ENCODE measurements at regions not wholly inside any gene's neighbourhood (a gene's known extent, or its start where the extent isn't known, plus 50 kb on each side); places are given as distances from the start of the nearest gene placed in this dataset.

DNA sequence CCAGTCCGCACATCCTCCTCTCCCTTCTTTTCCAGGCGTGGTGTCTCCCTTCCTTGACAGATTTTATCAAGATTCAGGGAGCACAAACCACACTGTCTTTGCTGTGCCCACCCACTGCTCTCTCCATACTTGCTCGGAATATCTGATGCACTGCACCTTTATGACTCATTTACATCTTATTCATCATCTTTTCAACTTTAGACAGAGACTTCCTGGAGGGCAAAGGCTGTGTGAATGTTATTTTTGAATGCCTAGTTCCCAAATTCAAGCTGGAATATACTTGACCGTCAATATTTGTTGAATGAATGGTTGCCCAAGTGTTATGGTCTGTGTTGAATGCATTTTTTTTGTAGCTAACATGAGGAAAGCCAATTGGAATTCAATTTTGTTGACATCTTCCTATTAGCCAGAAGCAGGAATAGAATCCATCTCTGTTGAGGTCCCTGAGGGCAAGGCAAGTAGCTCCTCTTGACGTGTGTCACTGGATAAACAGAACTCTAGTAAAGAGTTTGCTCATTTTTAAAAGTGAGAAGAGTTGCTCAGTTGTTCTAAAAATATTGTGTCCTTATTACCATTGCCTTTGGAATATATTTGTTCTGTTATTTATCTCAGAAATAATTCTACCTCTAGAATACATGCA lies 95.0 kb downstream of the KLF6 start:
- DNase-seq: no peak

DNA sequence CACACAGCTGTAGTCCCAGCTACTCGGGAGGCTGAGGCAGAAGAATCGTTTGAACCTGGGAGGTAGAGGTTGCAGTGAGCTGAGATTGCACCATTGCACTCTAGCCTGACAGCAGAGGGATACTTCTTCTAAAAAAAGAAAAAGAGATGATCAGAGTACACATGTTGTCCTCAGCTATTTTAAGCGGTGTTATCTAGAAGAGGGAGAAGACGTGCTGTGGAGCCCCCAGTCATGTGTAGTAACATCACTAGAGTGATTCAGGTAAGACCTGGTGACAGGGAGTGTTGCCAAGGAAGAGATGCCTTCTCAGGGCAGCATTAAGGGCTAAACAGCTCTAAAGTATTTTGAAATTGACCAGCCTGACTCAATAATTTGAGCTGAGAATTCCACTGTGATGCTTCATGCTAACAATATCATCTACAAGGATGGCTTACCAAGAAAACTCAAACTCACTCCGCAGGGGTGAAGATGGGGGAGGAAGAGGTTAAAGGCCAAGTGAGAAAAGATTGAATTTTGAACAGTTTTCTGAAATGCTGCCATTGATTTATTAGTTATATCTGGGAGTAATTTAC lies 97.4 kb downstream of the KLF6 start:
- DNase-seq: no peak

DNA sequence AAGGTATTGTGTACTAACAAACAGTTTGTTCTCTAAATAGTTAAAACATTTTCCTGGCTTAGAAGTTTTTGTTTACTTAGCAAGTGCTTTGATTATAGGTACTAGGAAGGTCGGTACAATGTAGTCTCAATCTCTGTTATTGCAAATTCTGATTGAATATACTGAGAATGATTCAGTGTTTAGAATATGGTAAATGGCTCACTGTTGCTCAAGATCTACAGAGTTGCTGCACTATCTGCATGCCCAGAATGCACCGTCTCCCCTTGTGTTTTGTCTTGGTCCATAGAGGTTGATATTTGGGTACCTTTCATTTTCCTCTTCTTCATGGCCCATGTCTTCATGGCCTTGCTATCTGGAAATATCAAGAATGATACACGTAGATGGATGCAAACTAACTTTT lies 99.6 kb downstream of the KLF6 start:
- DNase-seq: no peak

DNA sequence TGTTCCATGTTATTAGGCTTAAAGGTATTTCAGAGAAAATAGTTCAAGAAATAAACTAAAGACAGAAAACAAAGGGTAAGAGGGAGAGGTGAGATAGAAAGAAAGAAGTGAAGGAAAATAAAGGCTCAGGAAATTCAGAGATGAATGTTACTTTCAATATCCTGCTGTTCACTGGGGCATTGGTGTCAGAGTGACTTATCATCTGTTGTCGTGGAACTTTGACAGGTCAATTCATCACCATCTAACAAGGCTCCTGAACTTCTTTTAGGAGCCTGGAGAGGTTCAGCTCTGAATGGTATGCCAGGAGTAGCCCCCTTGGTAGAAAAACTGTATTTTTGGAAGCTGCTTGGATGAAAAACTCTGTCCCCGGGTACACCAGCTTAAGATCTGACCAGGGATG lies 100.1 kb downstream of the KLF6 start:
- DNase-seq: no peak

DNA sequence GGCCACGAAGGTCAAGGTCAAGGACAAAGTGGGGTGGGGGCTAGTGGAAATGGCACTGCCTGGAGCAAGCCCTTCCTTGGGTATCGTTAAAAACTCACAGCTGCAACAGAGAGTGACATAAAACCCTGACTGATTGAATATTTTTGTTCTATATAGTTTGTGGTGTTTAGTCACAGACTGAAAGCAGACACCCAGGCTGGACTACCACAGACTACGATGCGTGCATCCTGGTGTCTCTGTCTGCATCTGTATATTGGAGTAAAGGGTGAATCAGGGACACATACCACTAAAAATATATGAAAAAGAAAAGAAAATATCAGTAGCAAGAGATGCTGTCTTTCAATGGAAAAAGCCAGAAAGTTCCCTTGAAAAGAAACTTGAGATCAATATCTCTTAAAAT lies 101.4 kb downstream of the KLF6 start:
- no peak for DNase-seq

DNA sequence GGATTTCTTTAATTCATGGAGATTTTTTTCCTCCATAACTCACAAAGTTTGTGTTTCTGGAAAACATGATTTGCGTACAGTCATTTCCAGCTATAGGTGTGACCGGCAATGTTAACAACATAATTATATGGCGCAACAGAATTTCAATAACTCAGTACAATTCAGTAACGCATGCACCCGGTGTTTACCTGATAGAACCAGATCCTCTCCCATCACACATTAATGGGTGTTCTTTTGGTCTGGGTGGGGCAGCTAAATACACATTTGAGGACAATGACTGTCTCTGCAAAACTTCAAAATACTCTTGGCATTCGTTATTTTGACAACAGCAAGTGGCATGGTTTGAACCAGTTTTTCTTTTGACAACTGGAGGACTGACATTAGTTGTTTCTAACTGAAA lies 102.3 kb downstream of the KLF6 start:
- DNase-seq: no peak

DNA sequence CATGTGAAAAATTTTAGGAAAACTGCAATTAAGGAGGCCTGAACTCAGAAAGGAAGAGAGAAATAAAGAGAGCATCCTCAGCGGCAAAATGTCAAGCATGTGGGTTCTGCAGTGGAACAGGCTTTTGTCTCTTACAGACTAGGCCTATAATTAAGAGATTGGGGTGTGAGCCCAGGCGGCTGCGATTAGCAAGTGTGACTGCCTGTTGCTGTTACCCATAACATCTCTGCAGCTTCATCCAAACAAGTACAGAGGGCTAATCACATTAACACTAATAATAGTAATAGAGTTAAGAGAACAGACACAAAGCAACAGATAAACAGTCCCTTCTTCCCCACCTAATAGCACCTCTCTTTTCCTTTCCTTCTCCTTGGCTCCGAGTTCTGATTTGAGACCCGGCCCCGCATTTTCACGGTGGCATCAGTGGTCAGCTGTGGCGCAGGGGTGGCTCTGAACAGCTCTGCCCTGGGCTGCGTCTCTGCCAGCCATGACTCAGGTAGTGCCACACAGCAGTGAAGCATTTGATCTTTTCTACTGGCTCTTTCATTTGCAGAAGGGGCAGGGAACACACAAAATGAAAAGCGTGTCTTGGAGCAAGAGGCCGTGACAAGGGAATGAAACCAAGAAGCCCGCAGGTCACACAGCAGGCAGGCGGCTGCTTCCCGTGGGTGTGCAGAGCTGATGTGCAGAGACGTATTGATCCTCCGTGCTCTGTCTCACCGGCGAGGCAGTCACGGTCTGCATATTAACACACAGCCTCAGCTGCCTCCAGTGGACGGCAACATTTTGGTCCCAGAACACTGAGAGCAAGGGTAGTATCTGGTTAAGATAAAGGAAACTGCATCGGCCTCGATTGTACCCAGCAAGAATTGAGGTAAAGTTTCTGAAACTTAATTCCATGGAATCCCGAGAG lies 103.1 kb downstream of the KLF6 start:
- DNase-seq: no peak

DNA sequence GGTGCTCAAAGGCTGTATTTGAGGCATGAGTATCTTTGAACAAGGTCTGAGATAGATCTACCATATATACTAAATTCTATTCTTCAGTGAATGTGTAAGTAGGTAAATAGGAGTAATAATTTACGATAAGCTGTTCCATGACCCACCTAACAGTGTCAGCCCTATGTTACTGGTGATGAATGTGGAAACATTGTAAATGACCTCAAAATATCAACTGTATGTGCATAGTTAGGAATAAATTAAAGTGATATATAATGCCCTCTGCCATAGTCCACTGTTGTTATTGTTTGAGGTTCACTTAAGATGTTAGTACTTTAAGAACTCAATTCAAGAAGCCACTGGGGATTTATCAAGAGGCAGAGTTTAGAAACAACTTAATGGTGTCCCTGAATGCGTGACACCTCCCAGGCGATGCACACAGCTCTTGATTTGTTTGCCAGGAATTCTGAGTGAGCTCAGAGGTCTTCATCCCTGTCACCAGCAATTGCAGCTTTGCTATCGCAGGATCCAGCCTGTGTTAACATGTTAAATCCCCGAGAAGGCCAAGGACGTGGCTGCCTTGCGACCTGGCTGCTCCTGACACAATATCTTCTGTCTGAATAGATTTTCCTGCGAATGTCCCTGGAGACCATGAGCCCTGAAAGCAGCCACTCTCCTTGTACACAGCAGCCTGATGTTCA lies 104.9 kb downstream of the KLF6 start:
- DNase-seq: no peak

DNA sequence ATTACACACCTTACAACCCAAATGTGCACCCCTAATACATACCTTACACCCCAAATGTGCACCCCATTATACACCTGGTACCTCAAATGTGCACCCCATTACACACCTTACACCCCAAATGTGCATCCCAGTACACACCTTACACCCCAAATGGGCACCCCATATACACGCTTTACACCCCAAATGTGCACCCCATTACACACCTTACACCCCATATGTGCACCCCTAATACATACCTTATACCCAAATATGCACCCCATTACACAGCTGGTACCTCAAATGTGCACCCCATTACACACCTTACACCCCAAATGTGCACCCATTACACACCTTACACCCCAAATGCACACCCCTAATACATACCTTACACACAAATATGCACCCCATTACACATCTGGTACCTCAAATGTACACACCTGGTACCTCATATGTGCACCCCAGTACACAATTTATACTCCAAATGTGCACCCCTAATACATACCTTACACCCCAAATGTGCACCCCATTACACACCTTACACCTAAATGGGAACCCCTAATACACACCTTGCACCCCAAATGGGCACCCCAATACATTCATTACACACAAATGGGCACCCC lies 106.3 kb downstream of the KLF6 start:
- no peak for DNase-seq

DNA sequence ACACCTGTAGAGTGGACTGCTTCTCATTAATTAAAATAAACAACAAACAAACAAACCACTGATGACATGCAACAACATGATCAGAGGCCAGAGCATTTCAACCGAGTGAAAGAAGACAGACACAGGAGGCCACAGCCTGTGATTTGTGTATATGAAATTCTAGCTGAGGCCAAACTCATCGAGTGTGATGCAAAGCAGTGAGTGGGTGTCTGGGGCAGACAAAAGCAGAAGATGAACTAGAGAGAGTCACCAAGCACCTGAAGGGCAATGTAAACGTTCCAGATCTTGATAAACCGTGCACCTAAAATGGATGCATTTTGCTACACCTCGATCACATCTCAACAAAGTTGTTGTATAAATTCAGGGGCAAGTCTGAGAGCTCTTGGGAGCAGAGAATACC lies 108.4 kb downstream of the KLF6 start:
- DNase-seq: no peak

DNA sequence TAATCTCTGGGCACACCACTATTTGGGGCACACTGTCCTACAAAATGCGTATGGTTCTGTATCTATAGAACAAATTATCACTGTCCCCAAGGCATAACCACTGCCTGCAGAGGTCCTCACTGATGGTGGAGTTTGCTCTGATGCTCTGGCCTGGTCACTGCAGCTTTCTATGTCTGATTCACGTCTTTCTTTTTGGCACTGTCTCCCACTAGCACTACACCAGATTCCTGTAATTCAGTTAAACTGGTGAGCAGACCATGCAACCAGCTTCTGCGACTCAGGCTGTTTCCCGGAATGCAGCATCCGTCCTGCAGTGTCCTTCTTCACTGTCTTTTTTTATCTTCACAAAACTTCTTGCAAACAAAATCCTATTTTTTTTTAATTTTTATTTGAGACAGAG lies 112.8 kb downstream of the KLF6 start:
- no peak for DNase-seq

DNA sequence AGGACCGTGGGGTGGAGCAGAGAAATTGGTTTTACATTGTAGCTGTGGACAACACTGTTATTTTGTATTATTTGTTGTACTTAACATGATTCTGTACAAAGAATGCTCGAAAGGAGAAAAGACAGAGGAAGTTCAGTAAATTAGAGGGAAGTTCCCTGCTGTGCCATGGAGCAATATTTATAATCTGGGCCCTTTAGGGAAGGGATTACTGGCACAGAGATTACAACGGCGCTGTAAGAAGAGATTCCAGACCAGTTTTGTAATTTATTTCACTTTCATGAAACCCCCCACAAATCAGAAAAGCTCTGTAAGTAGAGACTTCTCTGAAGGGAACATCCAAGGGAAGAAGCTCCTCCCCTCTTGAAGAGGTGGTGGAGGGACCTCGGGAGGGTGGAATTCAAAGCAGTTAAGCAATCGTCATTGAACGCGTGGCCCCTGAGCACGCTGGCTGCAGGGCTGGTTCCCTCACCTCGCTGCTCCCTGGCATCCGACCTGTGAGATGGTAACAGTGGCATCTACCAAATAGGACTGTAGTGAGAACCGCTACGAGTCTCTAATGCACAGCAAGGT lies 113.5 kb downstream of the KLF6 start:
- no peak for DNase-seq

DNA sequence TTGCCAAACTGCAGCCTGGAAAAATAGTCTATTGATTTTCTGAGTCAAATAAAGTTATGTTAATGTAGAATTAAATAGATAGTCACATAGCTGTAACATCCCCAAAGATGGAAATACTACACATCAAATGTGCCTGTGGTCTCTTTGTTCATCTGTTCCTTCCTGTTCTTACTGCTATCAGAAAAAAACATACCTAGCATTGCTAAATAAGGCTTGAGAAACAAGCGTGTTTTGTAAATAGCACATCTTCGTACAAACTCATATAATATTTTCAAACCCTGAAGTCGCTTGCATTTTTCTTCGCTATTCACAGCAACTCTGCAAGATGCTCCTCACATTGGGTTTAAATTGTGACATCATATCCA lies 116.1 kb downstream of the KLF6 start:
- DNase-seq: no peak

DNA sequence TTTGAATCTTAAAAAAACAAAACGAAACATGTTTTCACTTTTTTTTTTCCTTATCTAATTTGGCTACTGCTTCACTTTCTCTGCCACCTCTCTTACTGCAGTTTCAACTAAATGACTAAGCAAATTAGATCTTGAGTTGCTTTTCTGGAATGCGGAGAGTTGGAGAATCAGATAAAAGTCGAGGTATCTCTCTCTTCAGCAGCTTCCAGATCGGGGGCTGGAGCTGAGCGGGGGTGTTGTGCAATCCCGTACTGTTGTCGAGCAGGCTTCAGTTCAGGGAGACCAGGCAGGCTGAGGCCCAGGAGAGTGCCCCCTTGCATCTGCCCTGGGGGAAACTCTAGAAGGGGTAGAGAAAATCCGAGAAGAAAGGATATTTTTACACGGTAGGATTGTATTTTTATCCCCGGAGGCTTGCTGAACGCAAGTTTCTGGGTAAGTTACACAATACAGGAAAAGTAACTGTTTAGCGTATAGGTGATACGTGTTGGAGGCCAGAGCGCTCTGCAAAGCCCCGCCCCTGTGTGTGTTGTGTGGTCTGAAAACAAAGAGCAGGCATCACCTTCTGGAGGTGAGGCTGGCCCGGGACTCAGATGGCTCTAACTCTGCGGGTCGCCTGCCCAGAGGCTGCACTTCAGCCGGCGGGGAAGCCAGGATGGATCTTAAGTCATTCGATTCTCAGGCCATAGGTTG lies 116.6 kb downstream of the KLF6 start:
- DNase-seq: no peak

DNA sequence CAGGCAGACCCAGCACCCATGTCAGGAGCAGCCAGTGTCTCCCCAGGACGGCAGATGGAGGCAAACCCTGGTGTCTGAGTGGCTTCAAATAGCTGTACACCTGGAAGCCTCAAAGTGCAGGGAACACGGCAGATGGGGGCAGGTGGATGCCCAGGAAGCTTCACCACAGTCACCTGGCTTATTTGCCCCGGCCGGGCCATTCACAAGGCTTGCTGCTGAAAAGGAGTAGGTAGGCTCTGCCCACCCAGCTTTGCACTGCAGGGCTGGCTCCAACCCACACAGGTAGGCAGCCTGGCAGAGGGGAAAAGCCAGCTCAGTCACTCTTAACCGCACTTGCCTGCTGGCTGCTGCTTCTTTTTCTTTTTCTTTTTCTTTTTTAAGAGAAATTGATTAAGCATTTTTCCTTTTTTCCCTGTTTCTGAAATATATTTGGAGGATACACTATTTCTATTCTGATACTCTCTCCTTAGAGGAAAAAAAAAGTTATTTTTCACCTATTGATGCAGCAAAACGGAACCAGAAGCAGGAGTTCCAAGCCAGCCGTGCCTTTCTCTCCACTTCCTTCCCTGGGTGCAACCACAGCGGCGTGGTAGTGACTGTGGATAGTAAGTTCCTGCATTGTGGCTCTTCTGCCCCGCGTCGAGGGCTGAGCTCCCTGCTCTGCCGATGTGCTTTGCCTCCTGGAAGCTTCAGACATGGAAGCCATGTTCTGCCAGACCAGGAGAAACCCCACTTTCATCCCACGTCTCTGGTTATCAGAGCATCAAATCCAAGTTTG lies 118.3 kb downstream of the KLF6 start:
- DNase-seq: no peak

DNA sequence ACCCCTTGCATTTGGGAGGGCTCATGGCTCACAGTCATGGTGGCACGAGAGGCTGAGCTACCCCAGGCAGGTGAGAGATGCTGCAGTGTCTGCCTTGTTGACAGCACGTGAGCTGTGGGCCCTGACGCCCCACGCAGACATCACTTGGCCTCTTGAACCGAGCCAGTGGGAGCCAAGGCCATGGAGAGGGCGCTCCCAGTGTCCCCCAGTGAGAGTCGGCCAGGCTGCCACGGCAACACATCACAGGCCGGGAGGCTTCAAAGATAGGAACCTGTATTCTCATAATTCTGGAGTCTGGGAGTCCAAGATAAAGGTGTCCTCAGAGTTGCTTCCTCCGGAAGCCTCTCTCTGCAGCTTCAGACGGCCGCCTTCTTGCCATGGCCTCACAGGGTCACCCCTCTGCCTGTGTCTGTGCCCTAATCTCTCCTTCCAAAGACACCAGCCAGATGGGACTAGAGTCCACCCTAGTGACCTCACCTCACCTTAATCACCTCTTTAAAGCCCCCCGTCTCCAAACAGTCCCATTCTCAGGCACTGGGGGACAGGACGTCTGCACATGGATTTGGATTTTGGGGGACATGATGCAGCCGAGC lies 119.6 kb downstream of the KLF6 start:
- no peak for DNase-seq

DNA sequence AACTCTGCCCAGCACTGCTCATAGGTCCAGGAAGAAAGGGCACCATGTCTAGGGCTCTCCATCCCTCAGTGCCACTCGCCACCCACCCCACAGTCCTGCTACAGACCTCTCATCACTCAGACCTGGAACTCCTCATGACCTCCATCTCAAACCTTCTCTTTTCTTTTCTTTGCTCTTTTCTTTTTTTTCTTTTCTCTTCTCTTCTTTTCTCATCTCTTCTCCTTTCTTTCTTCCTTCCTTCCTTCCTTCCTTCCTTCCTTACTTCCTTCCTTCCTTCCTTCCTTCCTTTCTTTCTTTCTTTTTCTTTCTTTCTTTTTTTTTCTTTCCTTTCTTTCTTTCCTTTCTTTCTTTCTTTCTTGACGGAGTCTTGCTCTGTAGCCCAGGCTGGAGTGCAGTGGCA lies 122.2 kb downstream of the KLF6 start:
- no peak for DNase-seq

DNA sequence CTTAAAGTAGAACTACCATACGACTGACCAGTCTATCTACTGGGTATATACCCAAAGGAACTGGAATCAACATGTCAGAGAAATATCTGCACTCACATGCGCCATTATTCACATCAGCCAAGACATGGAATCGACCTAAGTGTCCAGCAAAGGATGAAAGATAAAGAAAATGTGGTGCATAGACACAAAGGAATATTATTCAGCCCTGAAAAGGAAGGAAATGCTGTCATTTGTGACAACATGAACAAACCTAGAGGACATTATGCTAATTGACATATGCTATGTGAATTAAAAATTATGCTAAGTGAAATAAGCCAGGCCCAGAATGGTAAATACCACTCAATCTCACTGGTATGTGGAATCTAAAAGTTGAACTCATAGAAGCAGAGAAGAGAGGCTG lies 123.7 kb downstream of the KLF6 start:
- no peak for DNase-seq

DNA sequence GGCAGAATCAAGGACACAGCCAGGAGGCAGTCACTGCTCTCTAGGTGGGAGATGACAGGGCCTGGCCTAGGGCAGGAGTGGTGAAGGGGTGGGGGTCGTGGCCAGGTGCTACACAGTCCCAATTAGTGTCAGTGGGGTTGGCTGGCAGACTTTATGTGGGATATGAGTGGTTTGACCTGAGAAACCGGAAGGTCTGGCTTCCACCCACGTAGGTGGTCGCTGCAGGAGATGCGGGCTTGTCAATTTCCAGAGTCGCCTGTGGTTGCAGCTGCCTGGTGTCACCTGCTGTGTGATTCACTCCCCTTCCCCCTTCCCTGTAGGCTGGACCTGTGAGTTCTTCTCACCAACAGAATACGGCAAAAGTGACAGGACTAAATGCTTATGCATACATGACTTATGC lies 124.3 kb downstream of the KLF6 start:
- DNase-seq: no peak

DNA sequence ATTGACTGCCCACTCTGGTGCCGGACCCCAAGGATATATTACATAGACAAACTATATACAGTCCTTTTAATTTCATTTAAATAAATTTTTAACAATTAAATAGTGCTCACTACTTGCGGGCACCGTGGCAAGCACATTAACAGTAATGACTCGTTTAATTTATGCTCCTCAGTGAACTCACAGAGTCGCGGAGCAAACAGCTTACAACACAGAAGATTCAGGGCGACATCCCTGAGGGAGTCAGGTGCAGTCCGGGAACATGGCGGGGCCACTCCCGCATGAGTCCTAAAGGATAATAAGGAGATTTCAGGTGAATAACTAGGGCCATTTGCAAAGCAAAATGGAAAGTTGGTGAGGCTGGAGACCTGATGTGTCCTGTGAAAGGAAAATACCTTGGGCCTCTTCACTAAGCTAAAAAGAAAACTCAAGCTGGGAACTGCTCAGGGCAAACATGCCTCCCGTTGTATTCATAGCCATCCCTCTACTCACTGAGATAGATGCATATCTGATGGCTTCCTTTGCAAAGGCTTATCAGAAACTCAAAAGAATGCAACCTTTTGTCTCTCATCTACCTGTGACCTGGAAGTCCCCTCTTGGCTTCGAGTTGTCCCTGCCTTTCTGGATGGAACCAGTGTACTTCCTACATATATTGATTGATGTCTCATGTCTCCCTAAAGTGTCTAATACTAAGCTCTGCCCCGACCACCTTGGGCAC lies 125.6 kb downstream of the KLF6 start:
- DNase-seq: no peak
